GM12891 (cell line): ENCODE measurements at regions not wholly inside any gene's neighbourhood (a gene's known extent, or its start where the extent isn't known, plus 50 kb on each side); places are given as distances from the start of the nearest gene placed in this dataset.

Experiments
- POLR2A ChIP-seq: IDR thresholded peaks from 2 replicates; pipeline ENCODE4 v1.6.1; 2011; ENCODE audit warnings: low read depth, low read length, control low read depth
- POLR2AphosphoS5 ChIP-seq: IDR thresholded peaks from 2 replicates; pipeline ENCODE4 v1.6.1; 2011; ENCODE audit warnings: low read depth, low read length, control low read depth

DNA sequence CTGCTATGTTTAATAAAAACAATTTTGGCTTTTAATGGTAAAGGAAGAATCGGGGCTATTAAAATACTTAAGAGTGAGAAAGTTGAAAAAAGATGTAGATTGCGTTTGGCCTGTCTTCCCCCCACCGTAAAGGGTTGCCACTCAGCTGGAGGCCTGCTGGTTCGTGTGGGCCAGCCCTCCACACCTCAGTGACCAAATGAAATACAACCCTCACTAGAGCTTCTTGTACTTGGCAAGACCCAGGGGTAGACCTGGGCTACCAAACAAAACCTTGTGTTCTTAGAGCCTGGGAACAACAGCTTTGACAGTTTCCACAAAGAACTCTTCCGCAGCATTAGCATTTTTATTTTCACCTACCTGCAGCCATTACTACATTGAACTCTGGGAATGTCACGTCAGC is 152.8 kb upstream of the PABPC3 start:
- no peak for TF ChIP-seq POLR2AphosphoS5
- TF ChIP-seq POLR2A, result no peak
